Adrenal gland (tissue), 5 donors: ENCODE measurements at regions not wholly inside any gene's neighbourhood (a gene's known extent, or its start where the extent isn't known, plus 50 kb on each side); places are given as distances from the start of the nearest gene placed in this dataset.

Source experiments
- POLR2A ChIP-seq, 2 donors: fragments of 450-650 bp; IDR thresholded peaks; one replicate each; pipeline ENCODE4 v1.6.1; 2017; ENCODE audit warnings: antibody characterized with exemption in 2 of 2, mild to moderate bottlenecking in 2 of 2, moderate library complexity in 1 of 2
- TF ChIP-seq, protein P1 (sequence below), 6 experiments: fragments of 450-650 bp in 4 of 6; fragments of 200-600 bp in 2 of 6; sonication (generic) in 1 of 6; IDR thresholded peaks; 1 replicate in 5 of 6; 2 replicates in 1 of 6; pipeline versions ENCODE4 v1.5.1 to v1.8.0; 2016 to 2021; ENCODE audit warnings: antibody characterized with exemption in 6 of 6, mild to moderate bottlenecking in 2 of 6, moderate library complexity in 1 of 6
- donor health status: DM: no; HTN: no; CAD: no.

DNA sequence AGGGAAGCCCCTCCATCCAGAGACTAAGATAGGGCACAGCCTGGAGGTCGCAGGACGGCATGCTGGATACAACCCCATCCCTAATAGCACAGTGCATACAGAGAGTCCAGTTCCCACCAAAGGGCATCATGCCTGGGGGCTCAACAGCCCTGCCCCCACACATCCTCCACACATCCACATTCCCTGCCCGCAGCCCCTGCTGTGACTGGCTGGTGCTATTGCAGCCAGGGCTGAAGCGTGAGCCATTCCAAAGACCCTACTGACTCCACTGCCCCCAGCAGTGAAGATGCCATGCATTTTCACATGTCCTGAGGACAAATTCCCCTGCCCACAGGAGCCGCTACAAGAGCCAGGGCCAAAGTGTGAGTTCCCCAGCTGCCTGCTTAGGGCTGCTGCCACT is 641.6 kb downstream of the METTL4 start:
- TF ChIP-seq, protein P1, sequence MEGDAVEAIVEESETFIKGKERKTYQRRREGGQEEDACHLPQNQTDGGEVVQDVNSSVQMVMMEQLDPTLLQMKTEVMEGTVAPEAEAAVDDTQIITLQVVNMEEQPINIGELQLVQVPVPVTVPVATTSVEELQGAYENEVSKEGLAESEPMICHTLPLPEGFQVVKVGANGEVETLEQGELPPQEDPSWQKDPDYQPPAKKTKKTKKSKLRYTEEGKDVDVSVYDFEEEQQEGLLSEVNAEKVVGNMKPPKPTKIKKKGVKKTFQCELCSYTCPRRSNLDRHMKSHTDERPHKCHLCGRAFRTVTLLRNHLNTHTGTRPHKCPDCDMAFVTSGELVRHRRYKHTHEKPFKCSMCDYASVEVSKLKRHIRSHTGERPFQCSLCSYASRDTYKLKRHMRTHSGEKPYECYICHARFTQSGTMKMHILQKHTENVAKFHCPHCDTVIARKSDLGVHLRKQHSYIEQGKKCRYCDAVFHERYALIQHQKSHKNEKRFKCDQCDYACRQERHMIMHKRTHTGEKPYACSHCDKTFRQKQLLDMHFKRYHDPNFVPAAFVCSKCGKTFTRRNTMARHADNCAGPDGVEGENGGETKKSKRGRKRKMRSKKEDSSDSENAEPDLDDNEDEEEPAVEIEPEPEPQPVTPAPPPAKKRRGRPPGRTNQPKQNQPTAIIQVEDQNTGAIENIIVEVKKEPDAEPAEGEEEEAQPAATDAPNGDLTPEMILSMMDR (IDR thresholded peaks at IDR 0.05) = no peak
- TF ChIP-seq POLR2A (IDR thresholded peaks at IDR 0.05) = no peak
